Left renal cortex interstitium (tissue), 4 donors: ENCODE measurements at regions not wholly inside any gene's neighbourhood (a gene's known extent, or its start where the extent isn't known, plus 50 kb on each side); places are given as distances from the start of the nearest gene placed in this dataset.

ENCODE experiments used
- DNase-seq, 4 donors: peaks; one replicate each; pipeline ENCODE4 v3.0.0-alpha.2; 2013; ENCODE audit warnings: low read depth in 4 of 4, low spot score in 2 of 4, missing footprints in 1 of 4

- DNase-seq, result no peak
These were observed 462.9 kb upstream of the PRICKLE1 start for GRCh38 chr12:43052441-43052840.

- DNase-seq, result no peak
These were observed 454.7 kb upstream of the PRICKLE1 start for GRCh38 chr12:43044241-43044640.

DNA sequence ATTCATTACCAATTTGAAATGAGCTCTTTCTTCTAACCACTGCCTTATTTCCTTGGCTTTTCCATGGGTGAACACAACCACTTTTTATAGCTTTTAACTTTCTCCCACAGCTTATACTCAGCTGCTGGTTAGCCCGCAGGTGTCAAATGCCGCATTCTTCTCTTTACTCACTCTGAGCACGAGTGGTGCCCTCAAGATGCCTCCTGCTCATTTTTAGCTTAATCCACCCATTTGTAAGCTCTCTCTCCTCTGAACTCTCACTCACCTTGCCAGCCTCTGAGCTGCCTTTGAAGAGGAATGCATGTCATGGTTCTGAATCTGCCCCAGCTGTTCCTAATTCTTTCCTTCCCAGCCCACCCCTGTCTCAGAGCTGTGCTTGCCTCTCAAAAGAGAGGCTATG, 449.4 kb upstream of the PRICKLE1 start:
- no peak for DNase-seq

- no peak for DNase-seq
These were observed 440.4 kb upstream of the PRICKLE1 start for GRCh38 chr12:43029971-43030370.

DNA sequence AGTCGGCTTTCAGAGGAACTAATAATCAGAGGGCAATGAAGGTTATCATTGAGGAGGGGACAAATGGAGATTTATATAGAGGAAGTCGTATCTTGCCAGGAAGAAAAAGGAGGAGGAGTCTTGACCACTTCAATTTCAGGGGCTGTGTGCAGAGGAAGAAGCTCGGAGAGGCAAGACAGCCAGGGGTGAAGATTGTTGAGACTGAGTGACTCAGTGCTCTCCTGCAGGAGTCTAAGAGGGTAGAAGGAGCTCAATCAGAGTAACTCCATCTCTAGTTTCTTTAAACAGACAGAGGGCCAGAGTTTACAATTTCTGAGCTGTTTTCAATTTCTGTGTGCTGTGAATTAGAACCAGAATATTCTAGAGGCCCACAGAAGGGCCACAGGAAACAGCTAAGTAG, 439.3 kb upstream of the PRICKLE1 start:
- DNase-seq, result no peak

DNA sequence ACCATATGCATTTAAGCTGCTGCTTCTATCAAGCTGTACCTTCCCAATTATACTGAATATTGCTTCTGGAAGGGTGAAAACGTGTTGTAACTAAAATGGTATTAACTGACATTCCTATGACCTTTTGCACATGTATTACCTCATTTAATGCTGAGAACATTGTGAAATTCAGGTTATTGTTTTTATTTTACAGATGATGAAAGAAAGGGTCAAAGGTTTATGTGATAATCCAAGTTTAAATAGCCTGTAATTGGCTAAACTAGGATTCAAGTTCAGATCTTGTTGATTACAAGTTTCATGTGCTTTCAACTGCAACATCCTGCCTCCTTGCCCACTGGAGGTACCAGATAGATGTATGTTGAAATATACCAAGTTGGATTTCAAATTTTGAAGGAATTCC, 433.3 kb upstream of the PRICKLE1 start:
- no peak for DNase-seq

- no peak for DNase-seq
These were observed 425.7 kb upstream of the PRICKLE1 start for GRCh38 chr12:43015090-43015737.

DNA sequence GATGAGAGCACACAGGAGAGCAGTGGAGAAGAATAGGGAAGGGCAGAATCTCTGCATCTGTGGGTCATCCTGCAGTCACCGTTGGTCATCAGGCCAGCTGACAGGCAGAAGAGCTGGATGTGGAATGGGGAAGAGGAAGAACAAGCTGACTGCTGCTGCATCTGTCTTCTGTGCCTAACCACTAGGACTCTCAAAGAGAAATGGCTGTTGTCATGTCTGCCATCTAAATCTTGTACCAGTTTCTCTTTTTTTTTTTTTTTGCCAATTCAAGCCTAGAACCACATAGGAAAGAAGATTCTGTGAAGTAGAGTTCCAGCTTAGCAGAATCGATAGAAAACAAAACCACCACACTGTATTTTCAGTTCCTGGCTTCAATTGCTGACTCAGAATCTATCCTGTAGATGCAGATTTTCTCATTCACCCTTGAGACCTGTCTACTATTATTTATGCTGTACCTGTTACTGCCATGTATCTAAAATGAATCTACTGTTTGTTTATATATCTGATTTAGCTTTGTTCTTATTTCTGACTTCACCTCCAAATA, 421.9 kb upstream of the PRICKLE1 start:
- DNase-seq, result no peak

- DNase-seq, result no peak
These were observed 420.3 kb upstream of the PRICKLE1 start for GRCh38 chr12:43009846-43010240.

GRCh38 chr12:43008953-43009845, 419.7 kb upstream of the PRICKLE1 start:
- no peak for DNase-seq

DNA sequence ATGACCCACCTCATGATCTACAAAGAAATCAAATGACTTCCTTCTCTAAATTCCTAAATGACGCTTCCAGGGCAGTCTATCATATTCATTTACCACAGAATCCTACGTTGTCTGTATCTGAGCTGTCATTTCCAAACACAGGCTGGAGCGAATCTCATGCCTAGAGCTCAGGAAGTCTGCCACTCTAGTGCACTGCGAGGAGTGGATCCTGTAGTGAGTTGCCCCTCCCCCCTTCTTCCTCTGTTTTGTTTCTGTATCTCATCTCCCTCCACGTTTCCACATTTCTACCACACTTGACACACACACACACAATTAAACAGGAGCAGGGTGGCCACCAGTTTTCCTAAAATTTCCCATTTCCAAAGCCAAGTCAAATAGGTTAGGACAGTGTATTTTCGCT, 415.4 kb upstream of the PRICKLE1 start:
- no peak for DNase-seq

DNA sequence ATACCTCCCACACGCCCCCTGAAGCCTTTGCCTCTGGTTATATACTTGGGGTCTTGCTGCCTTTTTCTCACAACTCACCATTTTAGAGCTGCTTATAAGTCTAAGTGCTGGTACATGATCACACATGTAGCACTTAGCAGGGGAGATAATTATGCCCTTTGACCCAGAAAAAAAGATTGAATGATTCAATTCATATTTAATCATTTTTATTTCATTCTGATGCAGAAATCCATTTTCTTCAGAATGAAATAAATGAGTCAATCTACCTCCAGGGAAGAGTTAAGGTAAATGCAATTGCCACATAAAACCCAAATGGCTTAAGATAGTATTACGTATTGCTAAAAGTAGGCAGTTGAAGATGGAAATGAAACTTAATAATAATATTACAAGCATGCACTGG, 414.6 kb upstream of the PRICKLE1 start:
- no peak for DNase-seq

- DNase-seq, result no peak
These were observed 407.4 kb upstream of the PRICKLE1 start for GRCh38 chr12:42996869-42997431.

DNA sequence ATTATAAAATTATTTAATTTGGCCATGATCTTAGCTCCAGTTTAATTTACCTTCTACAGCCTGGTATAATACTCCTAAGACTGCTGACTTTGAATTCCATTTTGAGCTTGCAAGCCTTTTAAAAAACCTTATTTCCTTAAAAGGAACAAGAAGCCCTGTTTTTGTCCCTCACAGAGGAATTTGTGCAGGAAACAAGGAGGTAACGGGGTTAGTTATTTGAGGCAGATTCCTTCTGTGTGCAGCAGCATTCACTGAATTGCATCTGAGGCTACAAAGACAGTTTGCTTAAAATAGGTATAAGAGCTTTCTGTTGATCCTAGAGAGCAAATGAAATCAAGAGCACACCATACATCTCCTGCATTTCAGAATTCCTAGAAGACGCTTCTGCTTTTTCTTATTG, 403.3 kb upstream of the PRICKLE1 start:
- DNase-seq, result no peak

DNA sequence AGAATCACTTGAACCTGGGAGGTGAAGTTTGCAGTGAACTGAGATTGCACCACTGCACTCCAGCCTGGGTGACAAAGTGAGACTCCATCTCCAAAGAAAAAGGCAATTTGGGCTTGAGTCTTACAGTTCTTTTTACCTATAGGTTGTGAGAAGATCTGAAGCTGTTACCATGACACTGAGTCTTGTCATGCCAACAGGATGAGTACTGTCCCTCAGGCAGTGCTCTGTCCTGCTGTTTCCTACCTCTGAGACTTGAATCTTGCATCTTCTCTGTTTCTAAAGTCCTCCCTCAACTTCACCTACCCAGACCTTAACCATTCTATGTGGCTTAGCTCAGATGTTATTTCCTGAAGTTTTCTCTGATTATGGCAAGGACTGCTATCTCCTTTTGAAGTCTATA, 400.8 kb upstream of the PRICKLE1 start:
- DNase-seq, result no peak

GRCh38 chr12:42987216-42987650, 397.7 kb upstream of the PRICKLE1 start:
- DNase-seq, result no peak

DNA sequence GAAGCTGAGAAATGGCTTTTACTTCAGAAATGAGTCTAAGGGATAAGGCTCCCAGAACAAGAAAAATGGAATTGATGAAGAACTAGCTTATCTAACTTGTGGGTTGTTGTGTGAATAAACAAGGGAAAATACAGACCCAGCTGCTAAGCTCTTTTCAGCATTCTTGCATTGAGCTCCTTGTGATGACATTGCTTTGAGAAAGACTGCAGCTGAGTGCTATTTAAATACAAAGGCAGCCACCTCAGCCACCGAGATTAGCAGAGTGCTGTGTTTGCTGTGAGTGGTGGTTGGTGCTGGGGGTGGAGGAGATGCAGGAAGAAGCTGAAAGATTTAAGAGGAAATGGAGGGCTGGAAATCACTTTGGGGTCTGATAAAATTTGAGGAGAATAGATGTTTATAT, 396.0 kb upstream of the PRICKLE1 start:
- no peak for DNase-seq

- DNase-seq, result no peak
These were observed 393.3 kb upstream of the PRICKLE1 start for GRCh38 chr12:42982828-42983227.

DNA sequence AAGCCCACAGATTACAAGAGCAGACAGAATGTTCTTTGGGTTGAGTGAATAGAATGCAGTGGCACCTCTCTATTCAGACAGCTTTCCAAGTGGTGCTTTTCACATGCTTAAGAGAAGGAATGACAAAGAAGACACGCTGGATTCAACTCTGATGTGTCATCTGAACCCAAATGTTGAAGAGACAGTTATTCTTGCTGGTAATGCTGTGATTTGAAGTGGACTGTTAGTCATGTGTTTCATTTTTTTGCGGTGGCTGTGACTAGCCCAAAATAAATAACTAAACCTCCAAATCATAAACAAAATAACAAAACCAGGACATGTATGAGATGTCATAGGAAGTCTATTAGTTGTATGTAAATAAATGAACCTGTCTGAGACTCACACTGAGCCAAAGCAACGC, 391.8 kb upstream of the PRICKLE1 start:
- DNase-seq, result no peak

DNA sequence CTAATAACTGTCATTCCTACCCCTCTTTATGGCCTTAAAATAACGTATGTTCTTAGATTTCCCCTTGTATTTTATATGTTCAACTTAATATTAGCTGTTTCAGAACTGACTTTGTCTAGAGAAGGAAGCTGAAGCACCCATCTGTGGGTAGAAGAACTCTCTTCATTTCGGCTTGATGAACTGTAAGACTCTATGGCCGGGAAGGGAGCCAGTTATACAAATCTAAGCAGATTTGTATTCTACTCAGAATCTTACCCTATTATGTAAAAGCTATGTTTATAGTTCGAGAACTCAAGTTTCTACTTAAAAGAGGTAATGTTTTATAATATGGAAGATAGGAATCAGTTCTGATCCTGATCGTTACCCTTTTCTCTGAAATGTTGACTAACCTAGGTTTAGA, 390.9 kb upstream of the PRICKLE1 start:
- DNase-seq, result no peak

- no peak for DNase-seq
These were observed 390.2 kb upstream of the PRICKLE1 start for GRCh38 chr12:42979746-42980145.

DNA sequence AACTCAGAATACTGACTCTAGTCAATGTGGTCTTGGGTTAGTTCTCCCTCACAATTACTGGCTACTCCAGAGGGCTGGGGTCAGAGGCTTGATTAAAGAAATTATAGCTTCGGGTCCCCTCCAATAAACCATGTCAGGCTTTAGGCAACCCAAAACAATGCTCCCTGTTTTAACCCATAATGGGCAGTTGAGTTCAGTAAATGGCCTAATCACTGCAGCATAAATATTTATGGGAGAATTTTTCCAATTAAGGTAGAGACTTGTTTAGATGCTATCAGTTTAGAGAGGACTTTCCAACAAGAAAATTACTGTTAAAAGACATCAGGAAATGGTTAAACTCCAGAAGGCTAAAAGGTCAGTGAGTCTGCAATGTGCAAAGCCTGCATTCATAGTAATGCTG, 389.2 kb upstream of the PRICKLE1 start:
- DNase-seq, result no peak
